ENCODE measurements at regions not wholly inside any gene's neighbourhood (a gene's known extent, or its start where the extent isn't known, plus 50 kb on each side); places are given as distances from the start of the nearest gene placed in this dataset.

DNA sequence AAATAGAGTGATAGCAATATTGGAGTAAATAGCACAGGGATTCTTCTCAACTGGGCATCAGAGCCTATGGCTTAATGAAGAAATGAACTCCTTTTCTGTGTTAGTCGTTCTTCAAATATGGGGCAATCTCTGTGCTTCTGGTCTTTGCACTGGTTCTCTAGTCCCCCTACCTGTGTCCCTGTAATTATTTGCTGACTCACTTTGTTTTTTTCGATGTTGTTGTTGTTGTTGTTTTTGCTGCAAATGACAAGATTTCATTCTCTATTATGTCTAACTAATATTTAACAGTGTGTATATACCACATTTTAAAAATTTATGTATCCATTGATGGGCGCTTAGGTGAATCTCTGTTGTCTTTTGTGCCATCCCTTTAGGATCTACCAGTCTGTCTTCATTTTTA, 2137.8 kb upstream of the TENM3 start:
- no peaks in the 10 kb centered on the region for H3K36me3 ChIP-seq (replicated peaks in 1 of 2; ENCODE audit: insufficient read depth in 1 of 2, low read depth in 2 of 2)
- TF ChIP-seq, protein P1, sequence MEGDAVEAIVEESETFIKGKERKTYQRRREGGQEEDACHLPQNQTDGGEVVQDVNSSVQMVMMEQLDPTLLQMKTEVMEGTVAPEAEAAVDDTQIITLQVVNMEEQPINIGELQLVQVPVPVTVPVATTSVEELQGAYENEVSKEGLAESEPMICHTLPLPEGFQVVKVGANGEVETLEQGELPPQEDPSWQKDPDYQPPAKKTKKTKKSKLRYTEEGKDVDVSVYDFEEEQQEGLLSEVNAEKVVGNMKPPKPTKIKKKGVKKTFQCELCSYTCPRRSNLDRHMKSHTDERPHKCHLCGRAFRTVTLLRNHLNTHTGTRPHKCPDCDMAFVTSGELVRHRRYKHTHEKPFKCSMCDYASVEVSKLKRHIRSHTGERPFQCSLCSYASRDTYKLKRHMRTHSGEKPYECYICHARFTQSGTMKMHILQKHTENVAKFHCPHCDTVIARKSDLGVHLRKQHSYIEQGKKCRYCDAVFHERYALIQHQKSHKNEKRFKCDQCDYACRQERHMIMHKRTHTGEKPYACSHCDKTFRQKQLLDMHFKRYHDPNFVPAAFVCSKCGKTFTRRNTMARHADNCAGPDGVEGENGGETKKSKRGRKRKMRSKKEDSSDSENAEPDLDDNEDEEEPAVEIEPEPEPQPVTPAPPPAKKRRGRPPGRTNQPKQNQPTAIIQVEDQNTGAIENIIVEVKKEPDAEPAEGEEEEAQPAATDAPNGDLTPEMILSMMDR (IDR thresholded peaks at IDR 0.05) = no peak
- TF ChIP-seq POLR2A (IDR thresholded peaks at IDR 0.05) = no peak
- intact Hi-C loops (cut with DNase I) = no loop called here
- no peaks in the 10 kb centered on the region for H3K4me1 ChIP-seq
- no peak overlapping the region for H3K27ac ChIP-seq
- no peaks in the 10 kb centered on the region for H3K9me3 ChIP-seq
- ATAC-seq (no peak), DNase-seq (no peak)
- 82 to 84% methylated on average over 3 of the region's 3 CpGs for WGBS, 2 donors
- H3K27me3 ChIP-seq = no peaks in the 10 kb centered on the region
- no peak overlapping the region for H3K4me3 ChIP-seq

DNA sequence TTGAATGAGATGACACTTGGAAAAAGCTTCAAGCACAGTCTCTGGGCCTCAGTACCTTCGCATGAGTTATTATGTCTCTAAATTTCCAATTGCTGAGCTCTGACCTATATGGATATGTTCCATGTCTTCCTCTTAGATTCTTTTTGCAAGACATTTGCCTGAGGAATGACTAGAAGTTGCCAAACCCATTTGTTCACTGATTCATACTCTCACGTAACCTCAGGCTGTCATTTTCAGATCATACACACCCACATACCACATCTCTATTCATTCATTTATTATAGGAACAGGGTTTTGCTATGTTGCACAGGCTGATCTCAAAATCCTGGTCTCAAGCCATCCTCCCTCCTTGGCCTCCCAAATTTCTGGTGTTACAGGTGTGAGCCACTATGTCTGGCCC, 2137.1 kb upstream of the TENM3 start:
- no peaks in the 10 kb centered on the region for H3K4me1 ChIP-seq
- ATAC-seq = no peak
- TF ChIP-seq, protein P1 (IDR thresholded peaks at IDR 0.05) = no peak
- TF ChIP-seq POLR2A (IDR thresholded peaks at IDR 0.05) = no peak
- H3K9me3 ChIP-seq = no peaks in the 10 kb centered on the region
- H3K36me3 ChIP-seq (replicated peaks in 1 of 2; ENCODE audit: insufficient read depth in 1 of 2, low read depth in 2 of 2) = no peaks in the 10 kb centered on the region
- no peak overlapping the region for H3K4me3 ChIP-seq
- no peaks in the 10 kb centered on the region for H3K27me3 ChIP-seq
- H3K27ac ChIP-seq = no peak overlapping the region
- DNase-seq = no peak
- intact Hi-C loops (cut with DNase I) = no loop called here
- WGBS, 2 donors = 93% methylated on average over 2 of the region's 2 CpGs

DNA sequence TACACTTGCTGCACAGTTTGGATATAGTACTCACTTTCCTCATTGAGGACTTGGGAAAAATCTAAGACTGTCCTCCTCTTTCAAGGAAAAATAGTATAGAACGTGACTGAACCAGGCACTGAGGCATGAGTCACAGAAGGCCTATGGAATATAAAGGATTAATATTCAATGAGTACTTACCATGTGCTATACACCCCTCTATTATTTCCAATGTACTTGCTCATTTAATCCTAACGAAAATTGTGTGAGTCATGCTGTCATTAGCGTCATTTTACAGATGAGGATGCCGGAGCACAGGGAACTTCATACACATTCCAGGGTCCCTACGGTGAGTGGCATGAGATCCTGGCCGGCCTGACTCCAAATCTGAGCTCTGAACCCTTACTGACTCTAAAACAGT, 2136.2 kb upstream of the TENM3 start:
- no peaks in the 10 kb centered on the region for H3K36me3 ChIP-seq (replicated peaks in 1 of 2; ENCODE audit: insufficient read depth in 1 of 2, low read depth in 2 of 2)
- intact Hi-C loops (cut with DNase I) = no loop called here
- no peak for ATAC-seq
- WGBS, 2 donors = 81 to 83% methylated on average over 6 of the region's 6 CpGs
- no peaks in the 10 kb centered on the region for H3K27me3 ChIP-seq
- TF ChIP-seq, protein P1 (IDR thresholded peaks at IDR 0.05) = no peak
- no peak for TF ChIP-seq POLR2A (IDR thresholded peaks at IDR 0.05)
- no peaks in the 10 kb centered on the region for H3K4me1 ChIP-seq
- H3K9me3 ChIP-seq = no peaks in the 10 kb centered on the region
- no peak overlapping the region for H3K4me3 ChIP-seq
- no peak overlapping the region for H3K27ac ChIP-seq
- no peak for DNase-seq

DNA sequence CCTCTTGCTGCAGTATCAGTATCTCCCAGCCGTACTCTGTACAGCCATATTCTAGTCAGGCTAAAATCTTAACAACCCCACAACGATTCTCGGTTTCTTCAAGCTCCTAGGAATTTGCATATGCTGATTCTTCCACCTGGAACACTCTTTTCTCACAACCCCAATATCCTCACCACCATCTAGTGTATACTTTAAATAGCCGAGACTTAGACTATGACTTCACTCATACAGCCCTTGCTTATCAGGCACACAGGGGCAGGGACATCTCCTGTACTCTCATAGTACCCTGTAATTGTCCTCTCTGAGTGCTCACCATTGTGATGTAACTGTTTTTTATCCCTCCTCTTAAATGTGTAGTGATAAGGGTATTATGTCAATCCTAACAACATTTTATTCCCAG, 2126.4 kb upstream of the TENM3 start:
- no peaks in the 10 kb centered on the region for H3K9me3 ChIP-seq
- H3K36me3 ChIP-seq (replicated peaks in 1 of 2; ENCODE audit: insufficient read depth in 1 of 2, low read depth in 2 of 2) = no peaks in the 10 kb centered on the region
- WGBS, 2 donors = 68 to 84% methylated on average over 4 of the region's 4 CpGs
- no peak overlapping the region for H3K4me3 ChIP-seq
- H3K4me1 ChIP-seq = no peaks in the 10 kb centered on the region
- TF ChIP-seq, protein P1 (IDR thresholded peaks at IDR 0.05) = no peak
- TF ChIP-seq POLR2A (IDR thresholded peaks at IDR 0.05) = no peak
- intact Hi-C loops (cut with DNase I) = no loop called here
- DNase-seq = no peak
- H3K27ac ChIP-seq = no peak overlapping the region
- no peak for ATAC-seq
- H3K27me3 ChIP-seq = no peaks in the 10 kb centered on the region

DNA sequence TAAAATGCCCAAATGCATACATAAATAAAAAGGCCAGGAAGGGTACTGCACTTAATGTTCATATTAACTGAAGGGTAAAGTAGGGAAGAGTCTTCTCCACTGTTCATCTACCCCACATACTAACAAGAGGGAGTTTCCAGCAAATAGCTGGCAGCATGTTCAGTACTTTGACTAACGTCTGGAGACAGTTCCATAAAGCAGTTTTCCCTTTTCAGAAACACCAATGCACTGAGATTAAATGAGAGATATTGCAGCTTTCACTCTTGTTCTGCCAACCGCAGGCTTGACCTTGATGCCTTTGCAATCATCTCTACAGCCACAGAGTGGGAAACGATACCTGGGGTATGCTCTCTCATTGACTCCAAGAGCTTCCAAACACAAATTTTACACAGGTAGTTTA, 2123.1 kb upstream of the TENM3 start:
- ATAC-seq = no peak
- whole genome bisulfite sequencing, 2 donors = 39 to 52% methylated on average over 3 of the region's 3 CpGs
- no peak overlapping the region for H3K4me3 ChIP-seq
- H3K4me1 ChIP-seq = no peaks in the 10 kb centered on the region
- DNase-seq = no peak
- H3K36me3 ChIP-seq (replicated peaks in 1 of 2; ENCODE audit: insufficient read depth in 1 of 2, low read depth in 2 of 2) = no peaks in the 10 kb centered on the region
- no peaks in the 10 kb centered on the region for H3K27me3 ChIP-seq
- intact Hi-C loops (cut with DNase I) = no loop called here
- no peak overlapping the region for H3K27ac ChIP-seq
- no peaks in the 10 kb centered on the region for H3K9me3 ChIP-seq
- TF ChIP-seq, protein P1 (IDR thresholded peaks at IDR 0.05) = no peak
